KMS-11 (cell line): ENCODE measurements at regions not wholly inside any gene's neighbourhood (a gene's known extent, or its start where the extent isn't known, plus 50 kb on each side); places are given as distances from the start of the nearest gene placed in this dataset.
"Not testable (repeated sequence)": the region's sequence is repeated elsewhere in the genome, so short reads cannot be mapped to it uniquely, and the experiment has no call there.

Source experiments
- H2AFZ ChIP-seq: fragments of 200-600 bp; sonication (generic); 2 replicates; pipeline ENCODE4 v1.6.1; 2016; ENCODE audit warnings: antibody characterized with exemption, mixed run types, low read depth
- H3K27ac ChIP-seq: fragments of 200-600 bp; sonication (generic); 2 replicates; pipeline ENCODE4 v1.6.1; 2016; ENCODE audit warnings: mild to moderate bottlenecking, mixed run types
- H3K27me3 ChIP-seq: fragments of 200-600 bp; sonication (generic); 2 replicates; pipeline ENCODE4 v1.6.1; 2017; ENCODE audit warnings: mild to moderate bottlenecking, low read depth, mixed run types, moderate library complexity; ENCODE audit not compliant: insufficient read depth
- H3K36me3 ChIP-seq: fragments of 200-600 bp; sonication (generic); 2 replicates; pipeline ENCODE4 v1.6.1; 2017; ENCODE audit warnings: mild to moderate bottlenecking, mixed run types; ENCODE audit not compliant: insufficient read depth
- H3K4me1 ChIP-seq: fragments of 200-600 bp; sonication (generic); 2 replicates; pipeline ENCODE4 v1.6.1; 2016; ENCODE audit warnings: mild to moderate bottlenecking, low read depth, mixed run types; ENCODE audit not compliant: poor library complexity, severe bottlenecking
- H3K4me2 ChIP-seq: fragments of 200-600 bp; sonication (generic); 2 replicates; pipeline ENCODE4 v1.7.0; 2016; ENCODE audit warnings: mild to moderate bottlenecking, mixed run types
- H3K4me3 ChIP-seq: fragments of 200-600 bp; sonication (generic); IDR thresholded peaks from 2 replicates; pipeline ENCODE4 v1.6.1; 2017; ENCODE audit warnings: low read depth, low read length, mixed read lengths; ENCODE audit not compliant: insufficient read depth
- H3K79me2 ChIP-seq: fragments of 200-600 bp; sonication (generic); 2 replicates; pipeline ENCODE4 v1.6.1; 2016; ENCODE audit warnings: low read depth, mixed run types; ENCODE audit not compliant: insufficient read depth
- H3K9ac ChIP-seq: fragments of 200-600 bp; sonication (generic); 2 replicates; pipeline ENCODE4 v1.6.1; 2016; ENCODE audit warnings: mild to moderate bottlenecking, mixed run types
- H4K20me1 ChIP-seq: fragments of 200-600 bp; sonication (generic); 2 replicates; pipeline ENCODE4 v1.6.1; 2016; ENCODE audit warnings: mild to moderate bottlenecking, mixed run types; ENCODE audit not compliant: insufficient read depth
- CTCF ChIP-seq: fragments of 200-600 bp; sonication (generic); conservative IDR thresholded peaks from 2 replicates; pipeline ENCODE4 v1.6.1; 2017; ENCODE audit warnings: low read depth, mild to moderate bottlenecking, antibody characterized with exemption, low read length, moderate library complexity, mixed read lengths

- Histone ChIP-seq H3K4me1 (no peaks in the 10 kb centered on the region), H3K27me3 (no peaks in the 10 kb centered on the region), H2AFZ (no peak overlapping the region), H3K4me3 (no peak overlapping the region), H3K9ac (no peak overlapping the region), H3K36me3 (no peaks in the 10 kb centered on the region), H3K79me2 (no peaks in the 10 kb centered on the region), H4K20me1 (no peaks in the 10 kb centered on the region), H3K27ac (no peak overlapping the region), H3K4me2 (no peak overlapping the region)
- TF ChIP-seq CTCF, result no peak
Observed at GRCh38 chr12:73629893-73630831, 907.5 kb upstream of the ATXN7L3B start.

- H3K4me1 ChIP-seq, result no peaks in the 10 kb centered on the region
- no peaks in the 10 kb centered on the region for H3K79me2 ChIP-seq
- TF ChIP-seq CTCF, result no peak
- no peaks in the 10 kb centered on the region for H3K27me3 ChIP-seq
- H4K20me1 ChIP-seq, result no peaks in the 10 kb centered on the region
- no peak overlapping the region for H3K4me3 ChIP-seq
- no peak overlapping the region for H3K4me2 ChIP-seq
- no peak overlapping the region for H2AFZ ChIP-seq
- H3K36me3 ChIP-seq, result no peaks in the 10 kb centered on the region
- H3K9ac ChIP-seq, result no peak overlapping the region
- no peak overlapping the region for H3K27ac ChIP-seq
Observed at GRCh38 chr12:73632191-73632590, 905.4 kb upstream of the ATXN7L3B start.

- TF ChIP-seq CTCF, result no peak
- H3K27ac ChIP-seq, result no peak overlapping the region
- H3K79me2 ChIP-seq, result no peaks in the 10 kb centered on the region
- no peaks in the 10 kb centered on the region for H3K27me3 ChIP-seq
- H3K4me3 ChIP-seq, result no peak overlapping the region
- H3K4me2 ChIP-seq, result no peak overlapping the region
- no peaks in the 10 kb centered on the region for H3K4me1 ChIP-seq
- no peak overlapping the region for H2AFZ ChIP-seq
- no peak overlapping the region for H3K9ac ChIP-seq
- no peaks in the 10 kb centered on the region for H3K36me3 ChIP-seq
- H4K20me1 ChIP-seq, result no peaks in the 10 kb centered on the region
Observed at GRCh38 chr12:73632661-73633060, 905.0 kb upstream of the ATXN7L3B start.

GRCh38 chr12:73639397-73639796, 898.2 kb upstream of the ATXN7L3B start:
- not testable (repeated sequence) for H3K4me3 ChIP-seq, H3K27me3 ChIP-seq, H2AFZ ChIP-seq, H3K9ac ChIP-seq, H3K79me2 ChIP-seq, H3K4me1 ChIP-seq, H3K4me2 ChIP-seq, H4K20me1 ChIP-seq, H3K27ac ChIP-seq, H3K36me3 ChIP-seq

- Histone ChIP-seq H3K4me2 (no peak overlapping the region), H3K36me3 (no peaks in the 10 kb centered on the region), H3K79me2 (no peaks in the 10 kb centered on the region), H3K27me3 (no peaks in the 10 kb centered on the region), H4K20me1 (no peaks in the 10 kb centered on the region), H3K4me1 (no peaks in the 10 kb centered on the region), H2AFZ (no peak overlapping the region), H3K9ac (no peak overlapping the region), H3K4me3 (no peak overlapping the region), H3K27ac (no peak overlapping the region)
- TF ChIP-seq CTCF, result no peak
Observed at GRCh38 chr12:73656375-73656774, 881.3 kb upstream of the ATXN7L3B start.
